Uterus (tissue), 3 donors: ENCODE measurements at regions not wholly inside any gene's neighbourhood (a gene's known extent, or its start where the extent isn't known, plus 50 kb on each side); places are given as distances from the start of the nearest gene placed in this dataset.

Experiments used
- DNase-seq, 2 donors: peaks; one replicate each; pipeline ENCODE4 v3.0.0-alpha.2; 2019 to 2020
- H3K27ac ChIP-seq, 2 donors: fragments of 200-600 bp; sonication (generic); 1 replicate in 1 of 2; 2 replicates in 1 of 2; pipeline ENCODE4 v1.5.1; 2016 to 2018
- H3K27me3 ChIP-seq, 2 donors: fragments of 200-600 bp; sonication (generic); one replicate each; pipeline ENCODE4 v1.5.1; 2018 to 2019; ENCODE audit warnings: control low read depth in 1 of 2
- H3K36me3 ChIP-seq, 2 donors: fragments of 200-600 bp; sonication (generic); one replicate each; pipeline ENCODE4 v1.5.1; 2019; ENCODE audit warnings: control low read depth in 1 of 2
- H3K4me1 ChIP-seq, 2 donors: fragments of 200-600 bp; sonication (generic); one replicate each; pipeline ENCODE4 v1.5.1; 2018 to 2019; ENCODE audit warnings: control low read depth in 1 of 2
- H3K4me3 ChIP-seq, 2 donors: fragments of 200-600 bp; sonication (generic); 1 replicate in 1 of 2; 2 replicates in 1 of 2; pipeline ENCODE4 v1.5.1; 2018 to 2019; ENCODE audit warnings: mild to moderate bottlenecking in 1 of 2
- H3K9me3 ChIP-seq, 2 donors: fragments of 200-600 bp; sonication (generic); one replicate each; pipeline ENCODE4 v1.5.1; 2019; ENCODE audit warnings: control low read depth in 1 of 2
- CTCF ChIP-seq, 4 experiments: fragments of 200-600 bp in 2 of 4; fragments of 450-650 bp in 2 of 4; sonication (generic) in 2 of 4; IDR thresholded peaks; one replicate each; pipeline ENCODE4 v1.5.1; 2016 to 2019; ENCODE audit warnings: antibody characterized with exemption in 4 of 4, mild to moderate bottlenecking in 2 of 4, moderate library complexity in 1 of 4
- POLR2A ChIP-seq, 2 donors: fragments of 450-650 bp; IDR thresholded peaks; one replicate each; pipeline ENCODE4 v1.6.1; 2016; ENCODE audit warnings: antibody characterized with exemption in 2 of 2, mild to moderate bottlenecking in 1 of 2, moderate library complexity in 1 of 2
- intact Hi-C: fragments of 100-400 bp; cut with DNase I; formaldehyde crosslinking; loops from one replicate; pipeline ENCODE4 v1.15.1; 2023; ENCODE audit warnings: low total_unique reads
- donor health status: DM: yes; HTN: yes; CAD: no.

GRCh38 chr13:34640179-34640992 lies 301.7 kb upstream of the NBEA start:
- H3K27ac ChIP-seq = no peak overlapping the region
- no peaks in the 10 kb centered on the region for H3K27me3 ChIP-seq
- TF ChIP-seq POLR2A (IDR thresholded peaks at IDR 0.05) (no peak), CTCF (IDR thresholded peaks at IDR 0.05) (no peak)
- H3K4me3 ChIP-seq = no peak overlapping the region
- no peaks in the 10 kb centered on the region for H3K36me3 ChIP-seq
- no peaks in the 10 kb centered on the region for H3K9me3 ChIP-seq
- no peak for DNase-seq
- intact Hi-C loops = no loop called here
- H3K4me1 ChIP-seq = no peaks in the 10 kb centered on the region

- intact Hi-C loops = no loop called here
- no peak for DNase-seq
- no peaks in the 10 kb centered on the region for H3K27me3 ChIP-seq
These were observed 301.1 kb upstream of the NBEA start for GRCh38 chr13:34640993-34641330.

GRCh38 chr13:34647379-34648150 lies 294.5 kb upstream of the NBEA start:
- H3K4me3 ChIP-seq = no peak overlapping the region
- H3K9me3 ChIP-seq = no peaks in the 10 kb centered on the region
- TF ChIP-seq POLR2A (IDR thresholded peaks at IDR 0.05) = no peak
- no peak for TF ChIP-seq CTCF (IDR thresholded peaks at IDR 0.05)
- no peak for DNase-seq
- no peaks in the 10 kb centered on the region for H3K4me1 ChIP-seq
- no peak overlapping the region for H3K27ac ChIP-seq
- no peaks in the 10 kb centered on the region for H3K36me3 ChIP-seq
- H3K27me3 ChIP-seq = no peaks in the 10 kb centered on the region
- intact Hi-C loops = no loop called here

More at GRCh38 chr13:34640993-34641330, 301.1 kb upstream of the NBEA start:
- H3K9me3 ChIP-seq = no peaks in the 10 kb centered on the region
- TF ChIP-seq POLR2A (IDR thresholded peaks at IDR 0.05) (no peak), CTCF (IDR thresholded peaks at IDR 0.05) (no peak)
- H3K4me3 ChIP-seq = no peak overlapping the region
- H3K27ac ChIP-seq = no peak overlapping the region
- no peaks in the 10 kb centered on the region for H3K36me3 ChIP-seq
- no peaks in the 10 kb centered on the region for H3K4me1 ChIP-seq

- Histone ChIP-seq H3K27ac (no peak overlapping the region), H3K9me3 (no peaks in the 10 kb centered on the region), H3K36me3 (no peaks in the 10 kb centered on the region), H3K27me3 (no peaks in the 10 kb centered on the region), H3K4me3 (no peak overlapping the region), H3K4me1 (peaks cover 0 to 10% of the 10 kb centered on the region in 2 donors)
- DNase-seq = no peak
- TF ChIP-seq POLR2A (IDR thresholded peaks at IDR 0.05) = no peak
- no peak for TF ChIP-seq CTCF (IDR thresholded peaks at IDR 0.05)
- intact Hi-C loops = no loop called here
These were observed 287.9 kb upstream of the NBEA start for GRCh38 chr13:34654203-34654602.

- DNase-seq = no peak
- H3K4me1 ChIP-seq = peaks cover 0 to 10% of the 10 kb centered on the region in 2 donors
- H3K27me3 ChIP-seq = no peaks in the 10 kb centered on the region
- H3K9me3 ChIP-seq = no peaks in the 10 kb centered on the region
- H3K27ac ChIP-seq = no peak overlapping the region
- no peak overlapping the region for H3K4me3 ChIP-seq
- TF ChIP-seq CTCF (IDR thresholded peaks at IDR 0.05) (no peak), POLR2A (IDR thresholded peaks at IDR 0.05) (no peak)
- H3K36me3 ChIP-seq = no peaks in the 10 kb centered on the region
- intact Hi-C loops = no loop called here
These were observed 287.4 kb upstream of the NBEA start for GRCh38 chr13:34654647-34655046.
